GM19452 (cell line): ENCODE measurements at regions not wholly inside any gene's neighbourhood (a gene's known extent, or its start where the extent isn't known, plus 50 kb on each side); places are given as distances from the start of the nearest gene placed in this dataset.

Source experiments
- ATAC-seq: cut with Tn5 transposase; IDR thresholded peaks from one replicate; pipeline ENCODE4 v1.9.1; 2021; ENCODE audit not compliant: unreplicated experiment

DNA sequence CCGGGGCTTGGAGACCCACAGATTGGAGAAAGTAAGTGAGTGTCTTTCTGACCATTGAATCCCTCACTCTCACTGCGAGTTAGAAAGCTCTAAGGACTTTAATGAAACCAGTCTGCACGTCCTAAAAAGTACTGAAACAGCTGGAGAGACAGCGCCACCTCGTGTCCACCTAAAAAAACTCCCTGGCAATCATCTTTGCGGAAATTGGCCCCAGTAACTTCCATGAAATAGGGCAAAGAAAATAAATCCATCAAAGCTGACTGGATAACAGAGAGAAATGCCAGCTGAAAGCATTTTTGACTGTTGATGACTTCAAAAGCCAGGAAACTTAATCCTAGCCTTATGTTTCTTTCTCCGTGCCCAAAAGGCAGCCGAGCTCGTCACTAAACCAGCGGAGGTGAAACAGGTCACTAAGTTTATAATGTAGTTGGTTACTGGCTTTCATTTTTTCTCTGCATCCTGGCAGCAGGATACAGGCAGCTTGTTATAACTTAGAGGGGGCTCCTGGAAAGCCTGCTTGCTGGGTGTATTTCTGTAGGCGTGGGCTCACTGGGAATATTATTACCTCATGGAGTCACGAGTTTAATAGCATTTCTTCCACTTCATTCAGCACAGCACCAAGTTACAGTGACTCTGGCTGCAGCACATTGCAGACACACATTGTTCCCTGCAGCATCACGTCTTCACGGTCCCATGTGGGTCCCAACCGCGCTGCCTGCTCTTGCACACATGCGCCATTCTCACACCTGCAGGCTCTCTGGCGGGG lies 266.5 kb downstream of the HRH4 start:
- no peak for ATAC-seq

DNA sequence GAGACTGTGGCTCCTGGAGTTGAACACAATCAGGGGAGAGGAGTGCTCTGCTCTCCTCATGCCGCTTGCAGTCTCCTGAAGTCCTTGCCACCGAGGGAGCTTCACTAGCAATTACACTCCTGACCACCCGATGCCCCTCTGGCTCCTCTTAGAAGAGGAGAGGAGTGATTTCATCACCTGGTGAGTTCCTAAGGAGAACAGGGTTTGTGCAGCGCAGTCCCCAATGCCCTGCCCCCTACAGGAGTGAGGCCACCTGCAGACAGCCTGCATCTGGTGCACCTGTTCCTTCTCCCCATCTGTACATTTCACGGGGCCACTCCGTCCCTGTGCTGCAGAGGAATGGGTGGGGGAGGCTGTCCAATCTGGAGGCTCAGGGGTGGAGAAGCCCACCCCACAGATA lies 267.2 kb downstream of the HRH4 start:
- no peak for ATAC-seq

DNA sequence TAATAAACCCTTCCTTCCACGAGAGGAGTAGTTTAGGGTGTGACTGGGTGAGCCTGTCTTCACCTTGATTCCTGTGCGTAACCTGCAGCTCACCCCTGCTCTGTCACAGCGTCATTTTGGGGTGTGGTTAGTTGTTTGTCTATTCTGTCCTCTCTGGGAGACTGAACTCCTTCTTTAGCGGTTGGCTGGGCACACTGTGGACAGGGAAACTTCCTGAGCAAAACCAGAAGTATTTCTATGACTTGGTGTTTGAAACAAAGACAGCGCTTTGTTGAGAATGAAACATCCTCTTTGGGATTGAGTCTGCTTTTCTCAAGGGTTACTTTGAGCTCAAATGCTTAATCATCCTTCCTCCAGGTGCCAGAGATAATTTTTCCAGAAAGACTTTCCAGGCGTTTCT lies 270.7 kb downstream of the HRH4 start:
- no peak for ATAC-seq

DNA sequence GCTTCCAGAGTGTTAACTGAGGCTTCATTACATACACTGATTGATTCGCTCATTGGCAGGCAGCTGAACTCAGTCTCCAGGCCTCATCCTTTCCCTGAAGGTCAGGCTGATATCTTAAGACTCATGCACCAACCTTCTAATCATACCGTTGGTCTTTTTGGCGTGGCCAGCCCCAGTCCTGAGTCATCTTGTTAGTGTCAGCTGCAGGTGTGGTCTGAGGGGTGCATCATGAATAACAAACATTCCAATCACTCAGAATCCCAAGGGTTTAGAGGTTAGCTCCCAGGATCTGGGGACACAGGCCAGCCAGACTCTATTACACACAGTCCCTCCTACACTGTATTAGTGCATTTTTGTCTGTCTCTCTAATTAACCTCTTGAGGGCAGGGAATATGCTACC lies 271.5 kb downstream of the HRH4 start:
- no peak for ATAC-seq

DNA sequence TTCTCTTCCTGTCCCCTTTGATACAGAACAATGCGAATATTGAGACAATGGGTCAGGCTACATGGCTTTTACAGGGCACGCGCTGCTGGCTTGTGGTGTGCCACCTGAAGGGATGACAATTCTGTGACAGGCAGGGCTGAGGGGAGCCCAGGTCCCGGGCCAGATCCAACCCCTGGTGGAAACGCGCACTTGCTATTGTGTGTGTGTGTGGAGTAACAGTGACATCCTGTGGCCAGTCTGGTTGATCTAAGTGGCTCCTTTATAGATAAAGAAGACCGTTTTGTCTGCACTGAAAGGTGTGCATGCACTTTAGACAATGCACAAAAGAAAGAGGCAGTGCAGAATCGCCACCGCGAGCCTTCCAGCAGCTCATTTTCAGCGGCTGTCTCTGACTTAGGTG lies 273.6 kb downstream of the HRH4 start:
- no peak for ATAC-seq

DNA sequence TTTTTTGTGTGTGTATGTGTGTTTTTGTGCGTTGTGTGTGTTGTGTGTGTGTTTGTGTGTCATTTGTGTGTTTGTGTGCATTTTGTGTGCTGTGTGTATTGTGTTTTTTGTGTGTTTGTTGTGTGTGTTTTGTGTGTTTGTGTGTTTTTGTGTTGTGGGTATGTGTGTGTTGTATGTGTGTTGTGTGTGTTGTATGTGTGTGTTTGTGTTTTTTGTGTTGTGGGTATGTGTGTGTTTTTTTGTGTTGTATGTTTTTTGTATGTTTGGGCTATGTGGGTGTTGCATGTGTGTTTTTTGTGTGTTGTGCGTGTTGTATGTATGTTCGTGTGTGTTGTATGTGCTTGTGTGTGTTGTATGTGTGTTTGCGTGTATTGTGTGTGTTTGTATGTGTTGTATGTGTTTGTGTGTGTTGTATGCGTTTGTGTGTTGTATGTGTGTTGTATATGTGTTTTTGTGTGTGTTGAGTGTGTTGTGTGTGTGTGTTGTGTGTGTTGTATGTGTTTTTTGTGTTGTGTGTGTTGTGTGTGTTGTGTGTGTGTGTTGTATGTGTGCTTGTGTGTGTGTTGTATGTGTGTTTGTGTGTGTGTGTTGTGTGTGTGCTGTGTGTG lies 275.3 kb downstream of the HRH4 start:
- no peak for ATAC-seq

DNA sequence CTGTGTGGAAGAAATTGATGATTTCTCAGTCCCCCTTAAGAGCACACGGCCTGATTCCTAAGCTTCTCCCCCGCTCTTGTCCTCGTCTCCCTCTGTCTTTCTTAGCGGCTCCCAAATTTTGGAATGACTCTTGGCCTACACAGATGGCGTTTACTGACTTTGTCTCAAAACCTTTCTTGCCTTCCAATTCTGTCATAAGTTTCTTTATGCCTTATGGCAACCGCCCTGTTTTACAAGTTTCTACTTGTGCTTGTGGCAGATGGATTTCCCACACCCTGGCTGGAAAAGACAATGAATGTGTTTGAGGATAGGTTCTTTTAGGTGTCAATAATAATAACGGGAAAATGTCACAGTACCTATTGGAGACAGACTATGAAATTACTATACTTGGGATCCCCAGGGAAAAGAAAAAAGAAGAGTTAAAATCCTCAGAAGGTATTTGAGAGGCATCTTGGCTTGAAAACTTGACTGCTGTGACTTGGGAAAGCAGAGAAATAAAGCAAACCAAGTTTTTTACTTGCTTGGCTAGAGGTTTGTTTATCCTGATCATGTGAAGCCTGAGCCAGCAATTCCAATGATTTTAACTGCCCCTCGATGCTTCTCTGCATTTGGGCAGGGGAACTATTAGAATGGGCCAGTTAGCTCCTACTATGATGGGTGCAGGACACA lies 276.4 kb downstream of the HRH4 start:
- no peak for ATAC-seq

DNA sequence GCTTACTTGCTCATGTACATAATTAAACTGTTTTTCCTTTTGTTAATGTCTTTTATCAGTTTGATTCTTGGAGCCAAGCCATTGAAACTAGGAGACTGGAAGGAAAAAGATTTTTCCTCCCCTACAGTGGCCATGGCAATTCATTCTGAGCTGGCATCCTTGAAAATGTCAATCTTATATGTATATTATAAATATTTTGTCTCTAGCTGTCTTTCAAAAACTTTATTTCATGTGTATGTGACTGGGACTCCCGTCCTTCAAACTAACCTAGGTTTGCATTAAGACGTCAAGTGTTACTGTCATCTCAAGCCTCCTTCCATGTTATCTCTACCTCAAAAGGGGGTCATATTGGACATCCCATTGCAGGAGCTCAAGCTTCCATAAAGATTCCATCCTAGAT lies 280.4 kb downstream of the HRH4 start:
- no peak for ATAC-seq

DNA sequence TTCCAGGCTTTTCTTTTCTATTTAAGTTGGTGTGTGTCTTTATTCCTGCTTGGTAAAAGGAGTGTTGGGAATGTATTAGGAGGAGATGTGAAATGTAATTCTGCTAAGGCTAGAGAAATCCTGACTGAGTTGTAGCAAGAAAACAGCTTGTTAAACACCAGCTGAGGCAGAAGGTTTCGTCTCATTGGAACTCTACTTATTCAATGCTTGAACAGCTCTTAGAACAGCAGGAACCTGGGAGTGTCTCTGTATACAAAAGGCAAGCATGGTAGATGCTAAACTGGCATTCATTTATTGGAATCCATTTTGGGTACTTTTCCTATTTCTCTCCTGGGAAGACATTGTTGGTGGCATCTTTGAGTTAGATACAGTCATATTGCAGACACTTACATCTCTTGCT lies 280.9 kb downstream of the HRH4 start:
- no peak for ATAC-seq

DNA sequence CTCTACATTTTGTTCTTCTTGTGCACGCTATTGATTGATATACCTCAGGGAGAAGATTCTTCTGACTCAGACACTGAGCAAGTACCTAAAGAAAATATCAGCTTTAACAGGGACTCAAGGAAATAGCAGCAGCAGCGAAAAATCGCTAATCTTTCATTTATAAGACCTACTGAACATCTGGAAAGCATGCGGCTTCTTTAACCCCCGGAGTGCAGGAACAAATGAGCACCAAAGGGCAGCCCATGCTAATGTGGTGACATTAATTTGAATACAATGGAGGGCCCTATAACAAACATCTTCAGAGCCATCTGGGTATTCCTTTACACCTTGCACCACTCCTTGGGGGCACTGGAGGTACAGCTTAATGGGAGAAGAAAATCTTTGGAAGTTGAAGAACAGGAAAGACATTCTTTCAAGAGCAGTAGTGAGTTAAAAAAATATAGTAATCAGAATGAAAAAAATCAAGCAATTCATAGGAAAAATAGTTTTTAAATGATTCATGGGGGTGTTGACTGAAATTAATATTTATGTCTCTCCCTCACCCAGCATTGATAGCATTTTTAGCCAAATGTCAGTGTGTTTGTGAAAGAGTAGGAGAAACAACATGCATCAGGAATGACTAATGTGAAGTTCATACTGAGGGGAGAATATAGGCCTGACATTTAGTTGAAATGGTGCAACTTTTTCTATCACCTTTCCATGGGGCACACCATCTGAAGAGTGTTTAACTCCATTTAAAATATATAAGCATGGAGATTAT lies 281.7 kb downstream of the HRH4 start:
- ATAC-seq, result no peak

DNA sequence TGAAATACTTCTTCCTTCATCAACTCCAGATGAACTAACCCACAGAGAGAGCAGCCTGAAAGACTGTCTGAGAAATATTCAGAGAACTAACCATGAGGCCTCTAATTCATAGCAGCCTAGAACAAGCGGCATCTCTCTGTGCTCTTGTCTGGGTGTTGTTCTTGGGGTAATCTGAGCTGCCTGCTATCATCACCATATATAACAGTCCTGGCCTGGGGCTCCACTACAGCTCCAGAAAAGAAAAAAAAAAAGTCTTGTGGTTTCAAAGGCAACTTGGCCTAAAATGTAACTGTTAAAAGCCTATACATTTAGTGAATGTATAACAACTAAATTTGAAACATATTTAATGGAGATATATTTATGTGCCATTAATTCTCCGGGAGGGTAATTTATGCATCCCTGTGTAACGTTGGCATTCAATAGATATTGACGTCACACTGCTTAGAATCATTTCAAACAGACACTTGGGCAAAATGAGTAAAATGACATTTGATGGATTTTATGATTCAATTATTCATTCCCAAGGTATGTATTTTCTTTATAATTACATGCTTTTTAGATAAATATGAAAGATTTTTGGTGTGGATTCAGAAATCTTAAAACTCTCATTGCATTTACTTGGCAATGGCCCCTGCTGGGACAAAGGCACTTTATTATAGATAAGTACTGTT lies 294.3 kb downstream of the HRH4 start:
- no peak for ATAC-seq

DNA sequence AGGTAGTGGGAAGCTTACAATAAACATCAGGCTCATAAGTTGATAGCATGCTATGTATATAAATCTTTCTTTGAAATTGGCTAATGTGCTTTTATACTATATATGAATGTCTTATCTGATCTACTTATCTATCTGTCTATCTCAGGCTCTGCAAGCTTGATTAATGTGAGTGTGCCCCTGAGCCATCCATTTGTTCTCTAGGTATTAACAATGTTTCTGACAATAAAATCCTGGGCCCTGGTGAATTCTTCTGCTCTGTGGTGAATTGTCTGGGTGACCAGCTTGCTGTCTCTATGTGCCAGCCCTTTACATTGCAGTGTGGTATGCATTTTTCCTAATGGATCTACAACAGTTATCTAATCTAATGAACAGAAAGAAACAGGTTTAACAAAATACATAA lies 295.9 kb downstream of the HRH4 start:
- no peak for ATAC-seq

DNA sequence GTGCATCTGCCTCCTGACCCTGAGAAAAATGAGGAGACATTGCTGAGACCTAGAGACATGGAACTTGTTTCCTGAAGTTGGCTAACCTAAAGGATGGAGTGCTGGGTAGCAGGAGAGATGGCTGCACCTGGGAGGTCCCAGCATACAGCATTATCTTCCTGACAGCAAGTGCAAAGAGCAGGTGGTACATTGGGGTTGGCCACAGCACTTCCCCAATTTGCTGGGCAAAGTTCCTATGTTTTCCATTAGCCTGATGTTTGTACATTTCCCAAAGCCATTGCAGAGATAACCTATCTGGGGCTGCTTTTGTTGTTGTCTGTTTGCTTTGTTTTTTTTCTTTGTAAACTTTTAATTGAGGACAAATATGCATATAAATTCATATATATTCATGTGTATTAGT lies 296.7 kb downstream of the HRH4 start:
- ATAC-seq, result no peak

DNA sequence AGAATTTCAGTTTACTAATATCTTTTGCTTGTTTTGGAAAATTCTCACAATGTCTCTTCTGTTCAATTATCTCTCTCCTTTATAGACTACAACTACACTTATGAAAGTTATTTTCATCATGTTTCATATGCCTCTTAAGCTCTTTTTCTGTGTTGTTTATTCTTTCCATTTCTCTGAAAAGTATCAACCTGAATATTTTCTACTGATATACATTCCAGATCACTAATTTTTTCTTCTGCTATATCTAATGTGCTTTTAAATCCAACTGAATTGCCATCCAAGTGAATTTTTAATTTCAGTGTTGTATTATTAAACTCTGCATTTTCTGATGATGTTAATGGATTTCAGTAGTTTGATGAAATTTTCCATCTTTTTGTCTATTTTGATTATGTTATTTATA lies 301.3 kb downstream of the HRH4 start:
- ATAC-seq, result no peak

DNA sequence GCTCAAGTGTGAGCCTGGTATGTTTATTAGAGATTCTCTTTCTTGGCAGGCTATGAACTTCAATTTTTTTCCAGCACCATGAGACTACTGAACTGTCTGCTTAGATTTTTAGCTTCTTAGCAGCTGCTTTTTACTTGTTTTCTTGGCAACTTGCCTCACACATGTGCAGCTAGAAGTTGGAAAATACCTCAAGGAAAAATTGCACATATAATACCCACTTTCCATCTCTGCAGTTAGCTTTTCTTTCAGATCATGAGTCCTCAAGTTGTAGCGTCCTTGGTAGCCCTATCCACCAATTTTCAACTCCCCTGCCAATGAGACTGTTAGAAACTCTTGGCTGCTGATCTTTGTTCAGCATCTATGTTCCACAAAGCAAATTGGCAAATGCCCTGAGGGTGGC lies 302.1 kb downstream of the HRH4 start:
- no peak for ATAC-seq

DNA sequence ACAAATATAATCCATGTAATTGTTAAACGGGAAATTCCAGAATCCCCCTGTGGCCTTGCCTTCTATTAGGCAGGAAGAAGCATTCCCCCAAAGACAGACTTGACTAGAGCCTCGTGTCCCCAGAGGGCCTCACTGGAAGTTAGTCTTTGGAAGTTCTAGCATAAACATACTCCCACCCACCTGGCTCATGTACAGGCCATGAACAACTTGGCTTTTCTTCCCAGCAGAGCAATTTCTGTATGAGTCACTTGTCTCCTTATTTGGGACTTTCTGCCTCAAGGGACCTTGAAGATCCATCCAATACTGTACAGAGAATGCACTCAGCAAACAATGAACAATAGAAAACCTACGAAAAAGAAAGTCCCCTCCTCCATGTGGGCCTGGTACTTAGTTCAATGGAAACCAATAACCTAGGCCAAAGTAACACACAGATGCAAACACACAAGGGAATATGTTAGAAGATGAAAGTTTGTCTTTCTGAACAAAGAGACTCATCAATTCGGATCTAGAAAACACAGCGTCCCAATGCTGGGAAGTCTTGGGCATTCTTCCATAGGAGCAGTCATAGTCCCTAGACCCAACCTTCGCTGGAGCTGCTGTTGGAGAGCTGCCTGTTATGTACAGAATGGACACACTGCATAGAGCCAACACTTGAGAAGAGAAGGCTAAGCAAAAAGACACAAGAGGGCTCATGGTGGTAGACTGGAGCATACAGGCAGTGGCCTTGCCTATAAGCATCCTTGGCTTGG lies 303.5 kb downstream of the HRH4 start:
- ATAC-seq, result no peak

DNA sequence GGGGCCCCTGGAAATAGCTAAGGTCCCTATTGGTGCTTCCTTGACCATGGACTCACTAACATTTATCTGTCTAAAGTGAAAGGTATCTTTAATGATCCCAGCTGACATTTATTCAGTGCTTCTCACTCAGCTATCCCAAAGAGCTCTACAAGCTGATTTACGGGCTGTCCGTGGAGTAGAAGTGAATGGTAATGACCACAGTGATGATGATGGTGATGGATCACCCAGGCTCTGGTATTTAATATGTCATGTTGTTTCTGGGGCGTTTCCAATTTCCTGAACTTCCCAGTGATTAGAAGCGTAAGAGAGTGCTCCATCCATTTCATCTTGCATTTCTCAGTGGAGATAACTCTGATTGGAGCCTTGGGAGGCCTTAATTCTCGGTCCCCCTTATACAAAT lies 304.3 kb downstream of the HRH4 start:
- ATAC-seq, result no peak

DNA sequence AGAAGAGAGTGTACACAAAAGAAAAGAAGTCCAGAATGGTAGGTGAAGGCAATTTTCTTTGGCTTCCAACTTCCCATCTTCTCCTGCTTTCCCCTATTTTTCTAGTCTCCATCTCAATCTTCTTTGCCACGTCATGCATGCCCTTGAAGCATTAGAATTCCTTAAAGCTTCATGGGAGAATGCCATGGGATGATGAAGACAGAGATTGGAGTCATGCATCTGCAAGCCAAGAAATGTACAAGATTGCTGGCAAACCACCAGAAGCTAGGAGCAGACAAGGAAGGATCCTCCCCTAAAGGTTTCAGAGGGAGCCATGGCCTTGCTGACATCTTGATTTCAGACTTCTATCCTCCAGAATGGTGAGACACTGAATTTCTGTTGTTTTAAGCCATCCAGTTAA lies 305.9 kb downstream of the HRH4 start:
- no peak for ATAC-seq

DNA sequence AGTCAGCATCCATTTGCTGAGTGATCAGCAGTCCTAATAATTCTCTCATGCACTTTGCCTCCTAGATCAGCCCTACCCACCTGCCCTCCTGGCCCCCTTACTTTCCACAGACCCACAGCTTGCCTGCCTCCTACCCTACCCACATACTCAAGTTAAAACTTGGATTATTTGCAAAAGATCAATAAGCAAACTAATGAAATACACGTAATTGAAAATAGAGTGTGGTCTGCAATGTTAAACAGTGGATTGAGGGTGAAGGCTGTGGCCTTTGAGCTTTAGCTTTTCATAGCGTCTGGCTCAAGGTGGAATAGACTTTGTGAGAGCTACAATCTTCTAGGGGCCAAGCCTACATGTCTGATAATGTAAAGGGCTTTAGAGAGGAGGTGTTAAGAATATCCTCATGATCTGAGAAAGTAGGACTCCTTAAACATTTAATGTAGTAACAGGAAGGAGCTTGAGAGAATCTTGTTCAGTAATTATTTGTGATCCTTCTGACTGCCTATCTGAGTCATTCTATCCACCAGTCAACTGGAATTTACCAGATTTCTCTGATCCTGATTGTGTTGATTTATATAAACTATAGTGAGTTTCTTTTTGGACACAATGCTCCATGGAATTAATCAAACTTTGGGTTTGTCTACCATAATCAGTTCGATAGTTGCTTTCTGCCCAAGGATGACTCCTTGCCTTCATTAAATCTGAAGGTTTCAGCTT lies 310.0 kb downstream of the HRH4 start:
- no peak for ATAC-seq

DNA sequence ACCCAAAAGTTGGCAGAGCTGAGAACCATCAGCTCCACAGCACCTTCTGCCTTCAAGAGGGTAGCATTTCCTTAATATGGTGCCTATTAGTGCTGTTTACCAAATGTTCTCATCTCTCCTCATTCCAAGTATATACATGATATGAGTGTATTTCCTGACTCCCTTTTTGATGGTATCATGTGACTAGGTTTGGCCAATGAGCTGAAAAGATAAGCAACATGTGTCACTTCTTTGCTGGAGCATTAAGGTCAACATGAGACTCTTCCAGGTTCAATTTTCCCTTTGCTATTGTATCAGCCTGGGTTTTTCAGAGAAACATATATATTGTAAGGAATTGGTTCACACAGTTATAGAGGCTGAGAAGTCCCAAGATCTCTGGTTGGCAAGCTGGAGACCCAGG lies 310.9 kb downstream of the HRH4 start:
- ATAC-seq, result no peak
